NT2/D1 (cell line): ENCODE measurements at regions not wholly inside any gene's neighbourhood (a gene's known extent, or its start where the extent isn't known, plus 50 kb on each side); places are given as distances from the start of the nearest gene placed in this dataset.

Source experiments
- YY1 ChIP-seq: IDR thresholded peaks from 2 replicates; pipeline ENCODE4 v1.6.1; 2011; ENCODE audit not compliant: insufficient read length, insufficient read depth
- ZNF274 ChIP-seq: IDR thresholded peaks from 2 replicates; pipeline ENCODE4 v1.6.1; 2011; ENCODE audit warnings: mild to moderate bottlenecking, low read depth, low read length

DNA sequence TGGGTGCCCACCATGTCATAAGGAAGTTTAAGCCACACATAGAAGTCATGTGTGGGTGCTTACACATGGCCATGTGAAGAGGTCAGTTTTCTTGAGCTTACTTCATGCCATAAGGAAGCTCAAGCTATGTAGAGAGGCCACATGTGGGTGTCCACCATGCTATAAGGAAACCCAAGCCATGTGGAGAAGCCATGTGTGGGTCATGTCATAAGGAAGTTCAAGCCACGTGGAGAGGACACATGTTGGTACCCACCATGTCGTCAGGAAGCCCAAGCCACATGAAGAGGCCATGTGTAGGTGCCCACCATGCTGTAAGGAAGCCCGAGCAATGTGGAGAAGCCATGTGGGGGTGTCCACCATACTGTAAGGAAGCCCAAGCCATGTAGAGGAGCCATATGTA is 1089.2 kb upstream of the AUTS2 start:
- TF ChIP-seq ZNF274 (no peak), YY1 (no peak)
